HepG2 (cell line): ENCODE measurements at regions not wholly inside any gene's neighbourhood (a gene's known extent, or its start where the extent isn't known, plus 50 kb on each side); places are given as distances from the start of the nearest gene placed in this dataset.

Experiments
- CREM ChIP-seq, 2 experiments: sonication (generic) in 1 of 2; formaldehyde crosslinking in 1 of 2; IDR thresholded peaks; 2 replicates each; pipeline versions ENCODE4 v1.4.0 to v1.6.1; 2016 to 2020; ENCODE audit warnings: antibody characterized with exemption in 1 of 2, mild to moderate bottlenecking in 1 of 2, missing genetic modification reagents in 1 of 2
- FOXJ3 ChIP-seq: sonication (generic); formaldehyde crosslinking; IDR thresholded peaks from 2 replicates; pipeline ENCODE4 v1.4.0; 2020; ENCODE audit warnings: missing genetic modification reagents, mild to moderate bottlenecking, borderline replicate concordance
- PBX3 ChIP-seq: sonication (generic); formaldehyde crosslinking; IDR thresholded peaks from 2 replicates; pipeline ENCODE4 v1.8.1; 2023; ENCODE audit warnings: missing genetic modification reagents, inconsistent platforms, borderline replicate concordance
- POLR2A ChIP-seq, 2 experiments: IDR thresholded peaks; 2 replicates each; pipeline ENCODE4 v1.6.1; 2011; ENCODE audit warnings: low read depth in 2 of 2, low read length in 2 of 2, mild to moderate bottlenecking in 1 of 2, moderate library complexity in 1 of 2; ENCODE audit not compliant: insufficient read depth in 1 of 2
- SAP130 ChIP-seq: IDR thresholded peaks from 2 replicates; pipeline ENCODE4 v1.6.1; 2016; ENCODE audit warnings: low read depth
- SATB2 ChIP-seq: sonication (generic); formaldehyde crosslinking; IDR thresholded peaks from 2 replicates; pipeline ENCODE4 v1.5.0; 2020; ENCODE audit warnings: missing genetic modification reagents
- TARDBP ChIP-seq: sonication (generic); formaldehyde crosslinking; IDR thresholded peaks from 2 replicates; pipeline ENCODE4 v1.8.0; 2022; ENCODE audit warnings: mild to moderate bottlenecking, missing genetic modification reagents
- YY1 ChIP-seq: IDR thresholded peaks from 2 replicates; pipeline ENCODE4 v1.6.1; 2011; ENCODE audit warnings: low read length, low read depth, moderate library complexity, mild to moderate bottlenecking; ENCODE audit not compliant: insufficient read depth, insufficient replicate concordance
- ZNF678 ChIP-seq: sonication (generic); formaldehyde crosslinking; IDR thresholded peaks from 2 replicates; pipeline ENCODE4 v1.4.0; 2020; ENCODE audit warnings: mild to moderate bottlenecking, missing genetic modification reagents
- TF ChIP-seq, protein P1 (sequence below): sonication (generic); formaldehyde crosslinking; IDR thresholded peaks from 2 replicates; pipeline ENCODE4 v1.4.0; 2020; ENCODE audit warnings: missing genetic modification reagents, borderline replicate concordance

DNA sequence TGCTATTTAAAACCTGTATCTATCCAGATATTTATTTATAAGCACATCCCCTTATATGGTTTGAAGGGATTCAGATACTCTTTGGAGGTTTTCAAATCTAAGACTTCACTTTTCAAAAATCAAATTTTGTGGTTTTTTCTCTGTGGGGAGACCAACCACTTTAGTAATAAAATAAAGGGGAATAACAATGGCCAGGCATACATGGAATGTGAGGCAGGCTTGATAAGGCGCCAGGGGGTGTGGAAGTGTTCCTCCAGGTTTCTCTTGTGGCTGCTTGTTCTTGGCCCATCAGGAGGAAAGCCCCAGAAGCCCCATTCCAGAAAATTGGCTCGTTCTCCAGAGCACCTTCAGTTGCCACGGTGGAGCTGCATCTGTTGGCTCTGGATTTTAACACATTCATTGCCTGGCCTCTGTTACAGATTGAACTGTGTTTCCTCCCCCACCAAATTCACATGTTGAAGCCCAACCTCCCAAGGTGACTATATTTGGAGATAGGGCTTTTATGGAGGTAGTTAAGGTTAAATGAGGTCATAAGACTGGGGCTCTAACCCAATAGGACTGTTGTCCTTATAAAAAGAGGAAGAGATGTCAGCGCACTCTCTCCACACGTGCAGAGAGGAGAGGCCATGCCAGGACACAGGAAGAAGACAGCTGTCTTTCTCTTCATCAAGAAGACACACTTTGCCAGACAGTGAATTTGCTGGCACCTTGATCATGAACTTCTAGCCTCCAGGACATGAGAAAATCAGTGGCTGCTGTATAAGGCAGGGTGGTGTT lies 195.9 kb downstream of the TMEM38B start:
- TF ChIP-seq SAP130 (CRISPR knock-in tag) (no peak), ZNF678 (no peak), YY1 (no peak), CREM (IDR thresholded peaks at IDR 0.05) (no peak), CREM (CRISPR knock-in tag; IDR thresholded peaks at IDR 0.05) (no peak), POLR2A (IDR thresholded peaks at IDR 0.05; ENCODE audit: insufficient read depth in 1 of 2, low read depth in 2 of 2, low read length in 2 of 2) (no peak), SATB2 (CRISPR knock-in tag) (no peak), FOXJ3 (CRISPR knock-in tag) (no peak), TARDBP (CRISPR knock-in tag) (no peak), PBX3 (CRISPR knock-in tag) (no peak)
- TF ChIP-seq, protein P1, sequence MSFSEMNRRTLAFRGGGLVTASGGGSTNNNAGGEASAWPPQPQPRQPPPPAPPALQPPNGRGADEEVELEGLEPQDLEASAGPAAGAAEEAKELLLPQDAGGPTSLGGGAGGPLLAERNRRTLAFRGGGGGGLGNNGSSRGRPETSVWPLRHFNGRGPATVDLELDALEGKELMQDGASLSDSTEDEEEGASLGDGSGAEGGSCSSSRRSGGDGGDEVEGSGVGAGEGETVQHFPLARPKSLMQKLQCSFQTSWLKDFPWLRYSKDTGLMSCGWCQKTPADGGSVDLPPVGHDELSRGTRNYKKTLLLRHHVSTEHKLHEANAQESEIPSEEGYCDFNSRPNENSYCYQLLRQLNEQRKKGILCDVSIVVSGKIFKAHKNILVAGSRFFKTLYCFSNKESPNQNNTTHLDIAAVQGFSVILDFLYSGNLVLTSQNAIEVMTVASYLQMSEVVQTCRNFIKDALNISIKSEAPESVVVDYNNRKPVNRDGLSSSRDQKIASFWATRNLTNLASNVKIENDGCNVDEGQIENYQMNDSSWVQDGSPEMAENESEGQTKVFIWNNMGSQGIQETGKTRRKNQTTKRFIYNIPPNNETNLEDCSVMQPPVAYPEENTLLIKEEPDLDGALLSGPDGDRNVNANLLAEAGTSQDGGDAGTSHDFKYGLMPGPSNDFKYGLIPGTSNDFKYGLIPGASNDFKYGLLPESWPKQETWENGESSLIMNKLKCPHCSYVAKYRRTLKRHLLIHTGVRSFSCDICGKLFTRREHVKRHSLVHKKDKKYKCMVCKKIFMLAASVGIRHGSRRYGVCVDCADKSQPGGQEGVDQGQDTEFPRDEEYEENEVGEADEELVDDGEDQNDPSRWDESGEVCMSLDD (CRISPR knock-in tag), result no peak
